Fibroblast of peridontal ligament (primary cell): ENCODE measurements at regions not wholly inside any gene's neighbourhood (a gene's known extent, or its start where the extent isn't known, plus 50 kb on each side); places are given as distances from the start of the nearest gene placed in this dataset.

ENCODE experiments used
- DNase-seq: peaks from one replicate; pipeline ENCODE4 v3.0.0-alpha.2; 2010; ENCODE audit errors: extremely low read depth

- no peak for DNase-seq
Observed at GRCh38 chr22:19621373-19622060, 92.8 kb upstream of the SEPTIN5 start.

GRCh38 chr22:19622061-19622441, 92.3 kb upstream of the SEPTIN5 start:
- DNase-seq, result no peak

DNA sequence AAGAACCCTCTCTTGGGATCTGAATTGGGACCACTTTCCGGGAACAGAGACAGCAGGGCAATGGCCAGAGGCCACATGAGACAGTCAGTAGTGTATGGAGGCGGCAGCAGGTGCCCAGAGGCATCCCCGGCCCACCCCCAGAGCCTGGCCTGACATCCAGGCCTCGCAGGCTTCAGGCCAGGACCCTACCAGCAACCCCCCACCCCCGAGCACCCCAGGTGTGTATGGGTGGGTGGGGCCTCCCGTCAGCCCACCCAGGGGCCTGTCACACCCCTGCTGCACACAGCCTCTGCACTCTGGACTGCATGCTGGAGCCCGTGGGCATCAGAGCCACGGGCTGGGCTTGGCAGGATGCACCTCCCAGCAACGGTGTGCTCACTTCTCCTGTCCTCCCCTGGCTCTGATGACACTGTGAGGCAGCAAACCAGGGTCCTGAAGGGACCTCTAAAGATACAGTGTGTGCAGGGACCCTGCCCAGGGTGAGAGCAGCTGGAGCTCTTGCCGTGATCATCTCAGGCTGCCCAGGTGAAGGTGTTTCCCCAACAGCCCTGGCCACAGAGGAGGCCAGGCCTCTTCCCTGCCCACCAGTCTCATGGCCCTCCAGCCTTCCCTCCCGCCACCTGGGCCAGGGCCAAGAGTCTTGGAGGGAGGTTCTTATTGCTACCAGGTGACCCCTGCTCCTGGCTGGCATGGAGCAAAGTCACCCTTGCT, 88.8 kb upstream of the SEPTIN5 start:
- no peak for DNase-seq

DNA sequence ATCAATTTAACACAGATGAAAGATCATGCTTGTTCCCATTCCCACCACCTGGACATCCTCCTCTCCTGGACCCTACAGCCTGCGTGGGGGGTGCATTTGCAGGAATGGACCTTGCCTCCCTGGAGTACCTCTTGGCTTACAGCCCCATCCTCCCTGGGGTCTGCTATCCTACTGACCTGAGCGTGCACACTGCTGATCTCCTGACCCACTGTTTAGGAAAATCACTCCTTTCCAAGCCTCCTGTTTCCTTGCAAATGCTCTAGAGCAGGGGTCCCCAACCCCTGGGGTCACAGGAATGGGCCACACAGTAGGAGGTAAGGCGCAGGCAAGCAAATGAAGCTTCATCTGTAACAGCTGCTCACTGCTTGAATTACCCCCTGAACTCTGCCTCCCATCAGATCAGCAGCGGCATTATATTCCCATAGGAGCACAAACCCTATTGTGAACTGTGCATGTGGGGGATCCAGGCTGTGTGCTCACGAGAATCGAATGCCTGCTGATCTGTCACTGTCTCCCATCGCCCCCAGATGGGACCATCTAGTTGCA, 88.2 kb upstream of the SEPTIN5 start:
- DNase-seq, result no peak

- DNase-seq, result no peak
Observed at GRCh38 chr22:19626666-19627065, 87.6 kb upstream of the SEPTIN5 start.

DNA sequence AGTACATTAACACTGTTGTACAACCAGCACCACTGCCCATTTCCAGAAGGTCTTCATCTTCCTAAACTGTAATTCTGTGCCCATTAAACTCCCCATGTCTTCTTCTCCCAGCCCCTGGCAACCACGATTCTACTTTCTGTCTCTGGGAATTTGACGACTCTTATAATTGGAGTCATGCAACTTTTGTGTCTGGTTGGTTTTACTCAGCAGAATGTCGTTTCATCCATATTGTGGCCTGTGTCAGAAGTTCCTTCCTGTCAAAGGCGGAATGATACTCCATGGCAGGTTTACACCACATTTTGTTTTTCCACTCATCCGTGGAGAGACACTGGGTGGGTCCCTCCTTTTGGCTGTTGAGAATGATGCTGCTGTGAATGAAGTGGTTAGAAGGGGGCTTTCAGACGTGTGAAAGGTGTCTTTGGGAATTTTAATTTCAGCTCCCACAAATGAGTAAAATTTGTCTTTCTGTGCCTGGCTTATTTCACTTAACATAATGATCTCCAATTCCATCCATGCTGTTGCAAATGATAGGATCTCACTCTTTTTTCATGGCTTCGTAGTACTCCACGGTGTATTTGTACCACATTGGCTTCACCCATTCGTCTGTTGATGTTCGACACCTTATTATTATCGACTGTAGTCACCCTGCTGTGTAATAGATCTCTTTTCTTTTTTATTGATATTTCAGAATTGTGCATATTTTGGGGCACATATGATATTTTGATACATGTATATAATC, 86.1 kb upstream of the SEPTIN5 start:
- DNase-seq, result no peak

GRCh38 chr22:19629331-19629719, 85.0 kb upstream of the SEPTIN5 start:
- DNase-seq, result no peak

- DNase-seq, result peak; percentile 76
Observed at GRCh38 chr22:19629720-19630419, 84.4 kb upstream of the SEPTIN5 start.

DNA sequence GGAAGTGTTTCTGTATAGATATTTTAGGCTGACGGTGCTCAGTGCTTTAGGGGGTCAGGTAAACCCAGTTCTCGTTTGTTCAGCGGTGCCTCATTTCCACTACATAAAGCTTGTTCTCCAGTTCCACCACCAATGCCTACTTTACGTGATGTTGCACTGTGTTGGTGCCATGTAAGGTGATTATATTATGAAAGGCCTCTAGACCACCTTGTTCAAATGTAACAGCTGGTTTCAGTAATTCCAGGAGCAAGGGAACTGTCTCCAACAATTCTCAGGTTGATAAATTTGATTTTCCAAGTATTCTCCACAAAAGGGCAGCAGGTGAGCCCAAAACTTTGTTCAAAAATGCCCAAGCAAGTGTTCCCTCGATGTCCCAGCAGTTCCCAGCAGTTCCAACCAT, 83.7 kb upstream of the SEPTIN5 start:
- DNase-seq, result no peak

DNA sequence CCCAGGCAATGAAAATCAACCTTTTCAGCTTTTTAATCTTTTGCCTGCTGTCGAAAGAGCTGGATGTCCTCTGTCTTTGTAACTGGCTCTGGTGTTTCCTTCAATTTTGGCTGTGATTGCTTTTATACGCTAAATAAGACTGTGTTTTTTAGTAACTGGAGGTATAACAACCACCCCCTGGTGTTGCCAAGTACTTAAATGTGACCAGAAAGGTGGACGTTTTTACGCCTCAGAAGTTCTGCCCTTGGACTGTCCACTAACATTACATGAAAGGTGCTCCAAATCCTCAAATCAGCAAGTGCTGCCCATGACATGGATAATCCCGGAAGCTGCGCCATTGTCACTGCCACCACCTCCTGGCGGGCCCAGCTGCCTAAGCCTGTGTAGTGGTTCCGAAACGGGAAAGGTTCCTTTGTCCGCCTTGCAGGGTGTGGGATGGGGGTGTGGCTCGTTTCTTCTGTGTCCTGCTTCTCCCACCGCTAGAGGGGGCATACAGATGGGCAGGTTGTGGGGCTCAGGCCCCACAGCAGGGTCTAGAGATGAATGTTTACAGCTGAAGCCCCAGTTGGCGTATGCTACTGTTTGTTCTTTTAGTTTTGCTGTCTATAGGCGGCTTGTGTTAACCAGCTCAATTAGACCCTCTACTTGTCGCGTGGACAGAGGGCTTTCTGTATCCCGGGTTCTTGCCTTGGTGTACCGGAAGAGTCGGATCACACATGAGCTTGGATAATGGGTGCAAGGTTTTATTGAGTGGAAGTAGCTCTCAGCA, 82.2 kb upstream of the SEPTIN5 start:
- DNase-seq, result peak; percentile 34

DNA sequence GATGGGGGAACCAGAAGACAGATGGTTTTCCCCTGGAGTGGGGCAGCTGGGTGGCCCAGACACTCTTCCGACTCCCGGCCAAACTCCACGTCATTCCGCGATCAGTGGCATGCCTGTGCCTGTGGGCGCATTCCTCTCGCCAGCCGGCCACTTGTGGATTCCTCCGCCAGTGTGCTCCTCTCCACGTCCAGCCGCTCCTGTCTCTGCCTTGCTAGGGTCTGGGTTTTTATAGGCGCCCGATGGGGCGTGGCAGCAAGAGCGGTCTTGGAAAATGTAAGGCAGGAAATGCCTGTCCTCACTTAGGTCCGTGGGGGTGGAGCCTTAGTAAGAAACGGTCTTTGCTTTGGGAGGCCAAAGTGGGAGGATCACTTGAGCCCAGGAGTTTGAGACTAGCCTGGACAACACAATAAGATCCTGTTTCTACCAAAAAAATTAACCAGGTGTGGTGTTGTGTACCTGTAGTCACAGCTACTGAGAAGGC, 81.6 kb upstream of the SEPTIN5 start:
- no peak for DNase-seq

DNA sequence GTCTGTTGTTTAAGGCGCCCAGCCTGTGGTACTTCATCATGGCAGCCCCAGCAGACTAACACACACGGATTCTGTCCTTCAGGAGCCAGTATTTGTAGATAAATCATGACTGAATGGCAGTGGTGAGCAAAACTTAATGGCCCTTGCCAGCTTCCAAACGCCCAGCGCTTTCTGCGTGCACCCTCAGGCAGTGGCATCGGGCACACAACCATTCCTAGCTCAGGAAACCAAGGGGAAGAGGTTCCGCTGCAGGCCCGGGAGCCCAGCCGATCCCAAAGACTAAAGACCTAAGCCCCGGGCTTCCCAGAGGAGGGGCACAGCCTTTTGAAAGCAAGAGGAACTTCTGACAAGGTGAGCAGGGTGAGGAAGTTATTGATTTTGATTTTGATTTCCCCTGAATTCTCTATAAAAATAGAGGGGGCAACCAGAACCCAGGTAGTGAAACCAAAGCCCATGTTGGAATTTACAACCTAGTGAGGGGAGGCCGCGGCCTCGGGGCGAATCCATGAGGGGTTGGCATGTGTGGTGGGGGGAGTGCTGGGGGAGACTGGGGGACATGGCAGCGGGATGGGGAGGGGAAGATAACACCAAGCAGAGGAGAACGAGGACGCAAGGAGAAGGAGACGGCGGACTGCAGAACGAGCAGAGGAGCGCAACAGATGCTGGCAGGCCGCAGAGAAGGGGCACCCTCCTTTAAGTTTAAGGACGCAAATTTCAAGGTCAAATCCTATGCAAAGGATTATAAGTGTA, 79.9 kb upstream of the SEPTIN5 start:
- no peak for DNase-seq

GRCh38 chr22:19635644-19636043, 78.7 kb upstream of the SEPTIN5 start:
- no peak for DNase-seq

DNA sequence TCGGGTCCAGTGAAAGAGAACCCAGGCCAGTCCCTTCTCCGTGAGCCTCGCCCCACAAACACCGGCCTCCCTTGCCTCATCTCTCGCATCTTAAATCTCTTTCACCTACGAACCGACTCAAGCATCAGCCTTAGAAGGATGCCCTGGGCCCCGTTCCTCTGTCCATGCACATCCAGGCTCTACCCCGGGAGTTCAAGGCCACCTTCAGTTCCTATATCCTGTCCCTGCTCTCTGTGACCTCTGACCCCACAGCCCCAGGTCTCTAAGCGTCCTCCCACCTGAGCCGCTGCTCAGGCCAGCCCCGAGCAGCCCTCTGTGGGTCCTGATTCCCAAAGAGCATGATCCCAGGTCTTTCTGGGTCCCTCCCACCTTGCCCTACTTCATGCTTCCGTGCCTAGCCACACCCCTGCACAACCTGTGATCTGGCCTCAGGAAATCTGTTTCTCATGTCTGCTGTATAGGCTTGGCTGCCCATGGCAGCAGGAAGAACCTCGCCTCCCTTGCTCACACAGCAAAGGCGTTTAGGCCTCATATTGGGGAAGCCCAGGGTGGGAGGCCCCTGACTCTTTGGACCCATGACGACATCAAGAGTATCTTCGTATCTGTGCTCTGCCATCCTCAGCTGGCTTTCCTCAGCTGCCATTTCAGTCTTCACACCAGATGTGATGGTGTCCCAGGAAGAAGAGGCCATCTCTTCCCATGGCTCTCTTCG, 77.5 kb upstream of the SEPTIN5 start:
- no peak for DNase-seq

GRCh38 chr22:19637408-19638281, 76.7 kb upstream of the SEPTIN5 start:
- no peak for DNase-seq

DNA sequence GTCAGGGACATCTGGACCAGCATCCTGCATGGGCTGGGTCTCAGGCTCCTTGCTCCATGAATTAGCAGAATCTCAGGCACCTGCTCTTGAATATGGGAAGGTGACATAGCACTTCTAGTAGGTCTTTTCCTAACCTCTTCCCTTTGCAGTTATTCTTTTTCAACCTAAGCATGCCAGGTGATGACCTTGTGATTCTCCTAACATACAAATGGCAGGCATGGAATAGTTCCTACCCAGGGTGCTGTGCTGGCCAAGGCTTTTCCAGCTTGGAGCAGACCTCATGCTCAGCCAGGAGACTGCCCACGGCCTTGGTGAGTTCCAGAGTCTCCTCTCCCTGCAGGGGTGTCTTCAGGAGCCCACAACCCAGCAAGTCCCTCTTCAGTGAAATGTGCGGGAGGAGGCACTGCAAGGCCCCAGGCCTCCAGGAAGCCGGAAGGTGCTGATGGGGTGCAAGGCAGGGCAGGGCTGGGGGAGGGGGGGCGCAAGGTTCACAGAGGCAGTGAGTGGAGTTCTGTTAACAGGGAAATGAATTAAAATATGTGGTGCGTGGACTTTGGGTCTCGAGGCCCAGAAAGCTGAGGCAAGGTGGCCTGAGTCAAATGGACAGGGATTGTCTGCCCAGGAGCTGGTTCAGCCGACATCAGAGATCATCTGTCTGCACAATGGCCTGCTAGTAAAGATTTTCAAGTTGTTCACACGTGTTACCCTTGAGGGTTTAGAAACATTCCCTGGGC, 75.9 kb upstream of the SEPTIN5 start:
- DNase-seq, result no peak

GRCh38 chr22:19639610-19640135, 74.6 kb upstream of the SEPTIN5 start:
- DNase-seq, result no peak

DNA sequence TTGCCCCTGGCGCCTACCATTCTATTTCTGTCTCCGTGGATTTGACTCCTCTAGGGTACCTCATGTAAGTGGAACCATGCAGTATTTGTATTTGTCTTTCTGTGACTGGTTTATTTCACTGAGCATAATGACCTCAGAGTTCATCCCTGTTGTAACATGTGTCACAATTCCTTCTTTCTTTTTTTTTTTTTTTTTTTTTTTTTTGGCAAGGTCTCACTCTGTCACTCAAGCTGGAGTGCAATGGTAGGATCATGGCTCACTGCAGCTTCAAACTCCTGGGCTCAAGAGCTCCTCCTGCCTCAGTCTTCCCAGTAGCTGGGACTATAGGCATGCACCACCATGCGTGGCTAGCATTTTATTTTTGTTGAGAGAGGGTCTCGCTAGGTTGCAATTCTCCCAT, 74.0 kb upstream of the SEPTIN5 start:
- no peak for DNase-seq
